Kidney (tissue), 13 donors: ENCODE measurements at regions not wholly inside any gene's neighbourhood (a gene's known extent, or its start where the extent isn't known, plus 50 kb on each side); places are given as distances from the start of the nearest gene placed in this dataset.

Experiments
- DNase-seq, 5 donors: peaks; one replicate each; pipeline ENCODE4 v3.0.0-alpha.2; 2013 to 2020
- FAIRE-seq: peaks from 2 replicates; lab custom pipeline; 2012; peaks lifted over from hg19 to GRCh38; lab: Jason Lieb, UNC
- H3K27ac ChIP-seq, 2 donors: one replicate each; pipeline ENCODE4 v1.7.0; 2013; ENCODE audit warnings: low read depth in 2 of 2, low read length in 2 of 2, inconsistent platforms in 1 of 2
- H3K27me3 ChIP-seq: one replicate; pipeline ENCODE4 v1.7.1; 2013; ENCODE audit warnings: low read length, inconsistent platforms; ENCODE audit not compliant: control insufficient read depth, insufficient read depth
- H3K36me3 ChIP-seq, 3 donors: one replicate each; pipeline versions ENCODE4 v1.7.0 to v1.7.1; 2013; ENCODE audit warnings: low read length in 3 of 3, control low read depth in 1 of 3, inconsistent platforms in 1 of 3; ENCODE audit not compliant: insufficient read depth in 3 of 3, control insufficient read depth in 2 of 3
- H3K4me1 ChIP-seq, 3 donors: one replicate each; pipeline versions ENCODE4 v1.7.0 to v1.7.1; 2013; ENCODE audit warnings: low read length in 3 of 3, inconsistent platforms in 1 of 3, low read depth in 1 of 3; ENCODE audit not compliant: control insufficient read depth in 2 of 3, insufficient read depth in 2 of 3
- H3K4me3 ChIP-seq, 3 donors: one replicate each; pipeline versions ENCODE4 v1.7.0 to v1.8.1; 2013; ENCODE audit warnings: low read length in 3 of 3, control low read depth in 1 of 3, inconsistent platforms in 1 of 3
- H3K9ac ChIP-seq, 3 donors: one replicate each; pipeline versions ENCODE4 v1.7.0 to v1.7.1; 2013; ENCODE audit warnings: low read length in 3 of 3, control low read depth in 1 of 3, inconsistent platforms in 1 of 3
- H3K9me3 ChIP-seq, 3 donors: one replicate each; pipeline versions ENCODE4 v1.7.0 to v1.7.1; 2013; ENCODE audit warnings: low read length in 3 of 3, control low read depth in 1 of 3, inconsistent platforms in 1 of 3; ENCODE audit not compliant: control insufficient read depth in 2 of 3, insufficient read depth in 1 of 3
- CTCF ChIP-seq: IDR thresholded peaks from 3 replicates; pipeline ENCODE4 v1.5.1; 2012; ENCODE audit warnings: mild to moderate bottlenecking, moderate library complexity, borderline replicate concordance; ENCODE audit not compliant: insufficient read depth; ENCODE audit errors: extremely low read depth
- intact Hi-C: fragments of 100-400 bp; cut with DNase I; formaldehyde crosslinking; loops from one replicate; pipeline ENCODE4 v1.11.1; 2022
- donor health status: control.
- donor health status: control.
- donor health status: control.
- donor health status: control.
- donor health status: control.
- donor health status: DM: yes; HTN: yes; CAD: no.
- donor health status: Normal renal cell carcinoma (clear cell type).

GRCh38 chr18:51370996-51371395, 173.5 kb upstream of the MEX3C start:
- TF ChIP-seq CTCF, result no peak
- Histone ChIP-seq H3K27ac (no peak overlapping the region), H3K36me3 (no peaks in the 10 kb centered on the region), H3K4me3 (no peak overlapping the region), H3K9ac (no peak overlapping the region), H3K27me3 (no peaks in the 10 kb centered on the region), H3K4me1 (no peaks in the 10 kb centered on the region), H3K9me3 (no peaks in the 10 kb centered on the region)
- FAIRE-seq, result no peak
- intact Hi-C loops, result no loop called here
- DNase-seq, result peak in 2 of 5 donors; percentile 7 to 18

DNA sequence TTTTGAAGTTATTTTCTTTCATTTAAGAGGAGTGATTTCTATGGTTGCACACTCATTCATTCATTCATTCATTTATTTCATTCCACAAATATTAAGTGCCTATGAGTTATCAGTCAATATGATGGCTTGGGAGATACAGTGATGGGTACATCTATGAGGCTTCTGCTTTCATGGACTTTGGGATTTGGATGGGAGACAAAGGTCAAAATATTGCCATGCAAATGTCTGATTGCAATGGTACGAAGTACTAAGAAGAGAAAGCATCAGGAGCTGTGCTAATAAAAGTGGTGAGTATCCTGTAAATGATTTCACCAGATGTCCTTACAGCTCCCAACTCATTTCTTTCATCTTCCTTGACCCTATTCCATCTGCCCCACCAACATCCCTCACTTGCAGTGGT, 174.4 kb upstream of the MEX3C start:
- H3K9me3 ChIP-seq, result no peaks in the 10 kb centered on the region
- H3K4me1 ChIP-seq, result no peaks in the 10 kb centered on the region
- no peaks in the 10 kb centered on the region for H3K36me3 ChIP-seq
- no peaks in the 10 kb centered on the region for H3K27me3 ChIP-seq
- intact Hi-C loops, result no loop called here
- H3K27ac ChIP-seq, result no peak overlapping the region
- no peak overlapping the region for H3K9ac ChIP-seq
- DNase-seq (no peak), FAIRE-seq (no peak)
- no peak overlapping the region for H3K4me3 ChIP-seq
- TF ChIP-seq CTCF, result no peak

GRCh38 chr18:51382081-51382480, 184.6 kb upstream of the MEX3C start:
- no peak for TF ChIP-seq CTCF
- Histone ChIP-seq H3K4me3 (no peak overlapping the region), H3K27ac (no peak overlapping the region), H3K4me1 (no peaks in the 10 kb centered on the region), H3K27me3 (no peaks in the 10 kb centered on the region), H3K9me3 (no peaks in the 10 kb centered on the region), H3K9ac (no peak overlapping the region), H3K36me3 (no peaks in the 10 kb centered on the region)
- DNase-seq (no peak), FAIRE-seq (no peak)
- intact Hi-C loops, result no loop called here

- Histone ChIP-seq H3K9ac (no peak overlapping the region), H3K4me1 (no peaks in the 10 kb centered on the region), H3K9me3 (no peaks in the 10 kb centered on the region), H3K27ac (no peak overlapping the region), H3K27me3 (no peaks in the 10 kb centered on the region), H3K4me3 (no peak overlapping the region), H3K36me3 (no peaks in the 10 kb centered on the region)
- intact Hi-C loops, result no loop called here
- DNase-seq, result no peak
- no peak for TF ChIP-seq CTCF
- FAIRE-seq, result no peak
Measured at GRCh38 chr18:51383116-51383515, 185.6 kb upstream of the MEX3C start.
